ENCODE measurements at regions not wholly inside any gene's neighbourhood (a gene's known extent, or its start where the extent isn't known, plus 50 kb on each side); places are given as distances from the start of the nearest gene placed in this dataset.
"Not testable (repeated sequence)": the region's sequence is repeated elsewhere in the genome, so short reads cannot be mapped to it uniquely, and the experiment has no call there.

- Histone ChIP-seq H3K9me3 (ENCODE audit: insufficient read depth, low read length) (no peaks in the 10 kb centered on the region), H3K27me3 (ENCODE audit: low read depth, low read length) (no peaks in the 10 kb centered on the region), H3K4me2 (ENCODE audit: low read length) (no peak overlapping the region), H3K27ac (ENCODE audit: low read length) (no peak overlapping the region), H4K20me1 (ENCODE audit: insufficient read depth, low read length) (no peaks in the 10 kb centered on the region), H2AFZ (ENCODE audit: low read depth, low read length) (no peak overlapping the region), H3K36me3 (replicated peaks; ENCODE audit: low read depth, low read length) (no peaks in the 10 kb centered on the region), H3K79me2 (ENCODE audit: low read length) (no peaks in the 10 kb centered on the region), H3K4me3 (ENCODE audit: low read length) (no peak overlapping the region), H3K4me1 (ENCODE audit: low read length) (no peaks in the 10 kb centered on the region), H3K9ac (ENCODE audit: low read length) (no peak overlapping the region)
- TF ChIP-seq CTCF (IDR thresholded peaks at IDR 0.05; ENCODE audit: low read depth, low read length) (no peak), EZH2phosphoT487 (IDR thresholded peaks at IDR 0.05; ENCODE audit: low read depth) (no peak)
Observed at GRCh38 chr5:116722651-116723050, 148.0 kb upstream of the SEMA6A start.

GRCh38 chr5:116719106-116719505, 144.5 kb upstream of the SEMA6A start:
- Histone ChIP-seq H4K20me1 (ENCODE audit: insufficient read depth, low read length) (no peaks in the 10 kb centered on the region), H3K4me2 (ENCODE audit: low read length) (no peak overlapping the region), H3K27me3 (ENCODE audit: low read depth, low read length) (no peaks in the 10 kb centered on the region), H3K79me2 (ENCODE audit: low read length) (no peaks in the 10 kb centered on the region), H2AFZ (ENCODE audit: low read depth, low read length) (no peak overlapping the region), H3K4me3 (ENCODE audit: low read length) (no peak overlapping the region), H3K4me1 (ENCODE audit: low read length) (no peaks in the 10 kb centered on the region), H3K9ac (ENCODE audit: low read length) (no peak overlapping the region), H3K36me3 (replicated peaks; ENCODE audit: low read depth, low read length) (no peaks in the 10 kb centered on the region), H3K27ac (ENCODE audit: low read length) (no peak overlapping the region), H3K9me3 (ENCODE audit: insufficient read depth, low read length) (no peaks in the 10 kb centered on the region)
- TF ChIP-seq EZH2phosphoT487 (IDR thresholded peaks at IDR 0.05; ENCODE audit: low read depth) (no peak), CTCF (IDR thresholded peaks at IDR 0.05; ENCODE audit: low read depth, low read length) (no peak)

DNA sequence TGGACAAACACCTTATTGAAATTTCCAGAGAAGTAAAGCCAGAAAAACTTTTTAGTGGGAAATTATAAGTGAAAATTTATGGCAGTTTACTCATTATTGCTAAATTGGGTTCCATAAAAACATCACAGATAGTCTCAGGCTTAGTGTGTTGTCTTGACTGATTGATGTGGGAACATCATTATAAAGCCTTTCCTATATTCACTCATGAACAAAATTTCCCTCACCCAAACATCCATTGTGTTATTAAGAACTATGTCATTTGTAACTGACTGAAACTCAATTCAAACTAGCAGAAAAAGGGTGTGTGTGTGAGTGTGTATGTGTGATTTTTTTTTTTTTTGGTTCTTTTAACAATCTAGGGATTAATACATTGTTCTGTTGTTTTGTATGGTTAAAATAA, 143.7 kb upstream of the SEMA6A start:
- Histone ChIP-seq H3K4me1 (ENCODE audit: low read length) (no peaks in the 10 kb centered on the region), H3K9me3 (ENCODE audit: insufficient read depth, low read length) (no peaks in the 10 kb centered on the region)

GRCh38 chr5:116709082-116709481, 134.5 kb upstream of the SEMA6A start:
- Histone ChIP-seq H4K20me1 (ENCODE audit: insufficient read depth, low read length) (no peaks in the 10 kb centered on the region), H3K9ac (ENCODE audit: low read length) (peak overlapping the region; percentile 58), H3K27ac (ENCODE audit: low read length) (peak overlapping the region; percentile 80), H3K27me3 (ENCODE audit: low read depth, low read length) (no peaks in the 10 kb centered on the region), H3K4me2 (ENCODE audit: low read length) (peak overlapping the region; percentile 72), H3K4me1 (ENCODE audit: low read length) (peaks cover 42% of the 10 kb centered on the region), H3K9me3 (ENCODE audit: insufficient read depth, low read length) (no peaks in the 10 kb centered on the region), H2AFZ (ENCODE audit: low read depth, low read length) (no peak overlapping the region), H3K79me2 (ENCODE audit: low read length) (no peaks in the 10 kb centered on the region), H3K36me3 (replicated peaks; ENCODE audit: low read depth, low read length) (no peaks in the 10 kb centered on the region), H3K4me3 (ENCODE audit: low read length) (peak overlapping the region; percentile 54)
- no peak for TF ChIP-seq CTCF (IDR thresholded peaks at IDR 0.05; ENCODE audit: low read depth, low read length)
- TF ChIP-seq EZH2phosphoT487 (IDR thresholded peaks at IDR 0.05; ENCODE audit: low read depth), result no peak

More for the DNA sequence above, 143.7 kb upstream of the SEMA6A start:
- Histone ChIP-seq H3K27ac (ENCODE audit: low read length) (no peak overlapping the region), H3K36me3 (replicated peaks; ENCODE audit: low read depth, low read length) (no peaks in the 10 kb centered on the region), H3K27me3 (ENCODE audit: low read depth, low read length) (no peaks in the 10 kb centered on the region), H3K9ac (ENCODE audit: low read length) (no peak overlapping the region), H4K20me1 (ENCODE audit: insufficient read depth, low read length) (no peaks in the 10 kb centered on the region), H2AFZ (ENCODE audit: low read depth, low read length) (no peak overlapping the region), H3K4me2 (ENCODE audit: low read length) (no peak overlapping the region), H3K4me3 (ENCODE audit: low read length) (no peak overlapping the region), H3K79me2 (ENCODE audit: low read length) (no peaks in the 10 kb centered on the region)
- TF ChIP-seq EZH2phosphoT487 (IDR thresholded peaks at IDR 0.05; ENCODE audit: low read depth) (no peak), CTCF (IDR thresholded peaks at IDR 0.05; ENCODE audit: low read depth, low read length) (no peak)

DNA sequence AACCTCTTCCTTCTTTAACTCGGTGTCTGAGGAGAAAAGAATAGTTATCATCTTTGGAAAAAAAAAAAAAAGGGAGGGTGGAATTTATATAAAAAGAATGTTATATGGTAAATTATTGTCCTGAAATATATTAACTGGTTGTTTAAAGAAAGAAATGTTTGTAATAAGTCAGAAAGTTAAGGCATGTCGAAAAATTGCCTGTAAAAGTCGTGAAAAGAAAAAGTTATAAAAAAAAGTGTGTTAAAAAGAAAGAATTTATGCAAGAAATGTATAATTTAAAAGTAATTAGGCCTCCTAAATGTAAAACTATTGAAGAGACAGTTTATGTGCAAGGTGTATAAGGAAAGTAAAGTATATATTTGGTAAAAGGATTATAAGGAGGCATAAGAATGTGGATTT, 130.5 kb upstream of the SEMA6A start:
- not testable (repeated sequence) for H4K20me1 ChIP-seq (ENCODE audit: insufficient read depth, low read length); H3K4me3 ChIP-seq (ENCODE audit: low read length); H3K27me3 ChIP-seq (ENCODE audit: low read depth, low read length); H3K79me2 ChIP-seq (ENCODE audit: low read length); H3K9me3 ChIP-seq (ENCODE audit: insufficient read depth, low read length); H3K36me3 ChIP-seq (replicated peaks; ENCODE audit: low read depth, low read length); H2AFZ ChIP-seq (ENCODE audit: low read depth, low read length)
- Histone ChIP-seq H3K4me2 (ENCODE audit: low read length) (peak overlapping the region; percentile 46), H3K9ac (ENCODE audit: low read length) (peak overlapping the region; percentile 8; the same call in 1 of the 2 replicates), H3K4me1 (ENCODE audit: low read length) (peaks cover 63% of the 10 kb centered on the region), H3K27ac (ENCODE audit: low read length) (peak overlapping the region; percentile 42; the same call in 1 of the 2 replicates)

All from OCI-LY3 (cell line).